PFSK-1 (cell line): ENCODE measurements at regions not wholly inside any gene's neighbourhood (a gene's known extent, or its start where the extent isn't known, plus 50 kb on each side); places are given as distances from the start of the nearest gene placed in this dataset.

ENCODE experiments used
- FOXP2 ChIP-seq: optimal IDR thresholded peaks from 2 replicates; pipeline ENCODE3; 2011; ENCODE audit warnings: borderline replicate concordance, control low read depth, inconsistent platforms; ENCODE audit not compliant: insufficient read depth; ENCODE audit errors: extremely low read length, extremely low read depth
- POLR2AphosphoS5 ChIP-seq: IDR thresholded peaks from 2 replicates; pipeline ENCODE4 v1.6.1; 2012; ENCODE audit warnings: low read depth, mild to moderate bottlenecking, control low read depth, low read length, moderate library complexity
- SIN3A ChIP-seq: IDR thresholded peaks from 2 replicates; pipeline ENCODE4 v1.6.1; 2012; ENCODE audit warnings: mild to moderate bottlenecking, low read length, moderate library complexity, borderline replicate concordance; ENCODE audit not compliant: insufficient read depth
- TAF1 ChIP-seq: IDR thresholded peaks from 2 replicates; pipeline ENCODE4 v1.6.1; 2012; ENCODE audit warnings: low read length, control low read depth, borderline replicate concordance; ENCODE audit not compliant: insufficient read depth
- TF ChIP-seq, protein P1 (sequence below), 2 experiments: IDR thresholded peaks; 2 replicates each; pipeline versions ENCODE4 v1.6.1 to v1.8.0; 2011 to 2012; ENCODE audit warnings: low read depth in 2 of 2, low read length in 2 of 2, control low read depth in 1 of 2, inconsistent platforms in 1 of 2, mild to moderate bottlenecking in 1 of 2, moderate library complexity in 1 of 2; ENCODE audit not compliant: insufficient read depth in 1 of 2

GRCh38 chr6:133804265-133804664 lies 84.6 kb upstream of the TCF21 start:
- no peak for TF ChIP-seq FOXP2
- no peak for TF ChIP-seq POLR2AphosphoS5
- TF ChIP-seq TAF1: no peak
- TF ChIP-seq, protein P1, sequence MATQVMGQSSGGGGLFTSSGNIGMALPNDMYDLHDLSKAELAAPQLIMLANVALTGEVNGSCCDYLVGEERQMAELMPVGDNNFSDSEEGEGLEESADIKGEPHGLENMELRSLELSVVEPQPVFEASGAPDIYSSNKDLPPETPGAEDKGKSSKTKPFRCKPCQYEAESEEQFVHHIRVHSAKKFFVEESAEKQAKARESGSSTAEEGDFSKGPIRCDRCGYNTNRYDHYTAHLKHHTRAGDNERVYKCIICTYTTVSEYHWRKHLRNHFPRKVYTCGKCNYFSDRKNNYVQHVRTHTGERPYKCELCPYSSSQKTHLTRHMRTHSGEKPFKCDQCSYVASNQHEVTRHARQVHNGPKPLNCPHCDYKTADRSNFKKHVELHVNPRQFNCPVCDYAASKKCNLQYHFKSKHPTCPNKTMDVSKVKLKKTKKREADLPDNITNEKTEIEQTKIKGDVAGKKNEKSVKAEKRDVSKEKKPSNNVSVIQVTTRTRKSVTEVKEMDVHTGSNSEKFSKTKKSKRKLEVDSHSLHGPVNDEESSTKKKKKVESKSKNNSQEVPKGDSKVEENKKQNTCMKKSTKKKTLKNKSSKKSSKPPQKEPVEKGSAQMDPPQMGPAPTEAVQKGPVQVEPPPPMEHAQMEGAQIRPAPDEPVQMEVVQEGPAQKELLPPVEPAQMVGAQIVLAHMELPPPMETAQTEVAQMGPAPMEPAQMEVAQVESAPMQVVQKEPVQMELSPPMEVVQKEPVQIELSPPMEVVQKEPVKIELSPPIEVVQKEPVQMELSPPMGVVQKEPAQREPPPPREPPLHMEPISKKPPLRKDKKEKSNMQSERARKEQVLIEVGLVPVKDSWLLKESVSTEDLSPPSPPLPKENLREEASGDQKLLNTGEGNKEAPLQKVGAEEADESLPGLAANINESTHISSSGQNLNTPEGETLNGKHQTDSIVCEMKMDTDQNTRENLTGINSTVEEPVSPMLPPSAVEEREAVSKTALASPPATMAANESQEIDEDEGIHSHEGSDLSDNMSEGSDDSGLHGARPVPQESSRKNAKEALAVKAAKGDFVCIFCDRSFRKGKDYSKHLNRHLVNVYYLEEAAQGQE (IDR thresholded peaks at IDR 0.05; ENCODE audit: insufficient read depth in 1 of 2, low read depth in 2 of 2, low read length in 2 of 2): no peak
- no peak for TF ChIP-seq SIN3A

- TF ChIP-seq POLR2AphosphoS5: no peak
- TF ChIP-seq TAF1: no peak
- TF ChIP-seq, protein P1 (IDR thresholded peaks at IDR 0.05; ENCODE audit: insufficient read depth in 1 of 2, low read depth in 2 of 2, low read length in 2 of 2): no peak
- TF ChIP-seq FOXP2: no peak
- TF ChIP-seq SIN3A: no peak
Measured at GRCh38 chr6:133805876-133806275, 83.0 kb upstream of the TCF21 start.

- TF ChIP-seq TAF1 (no peak), POLR2AphosphoS5 (no peak), FOXP2 (no peak), SIN3A (no peak)
- TF ChIP-seq, protein P1 (IDR thresholded peaks at IDR 0.05; ENCODE audit: insufficient read depth in 1 of 2, low read depth in 2 of 2, low read length in 2 of 2): no peak
Measured at GRCh38 chr6:133806382-133807140, 82.4 kb upstream of the TCF21 start.

GRCh38 chr6:133807501-133807900 lies 81.4 kb upstream of the TCF21 start:
- TF ChIP-seq FOXP2 (no peak), SIN3A (no peak), TAF1 (no peak), POLR2AphosphoS5 (no peak)
- TF ChIP-seq, protein P1 (IDR thresholded peaks at IDR 0.05; ENCODE audit: insufficient read depth in 1 of 2, low read depth in 2 of 2, low read length in 2 of 2): no peak
